H9 (cell line): ENCODE measurements at regions not wholly inside any gene's neighbourhood (a gene's known extent, or its start where the extent isn't known, plus 50 kb on each side); places are given as distances from the start of the nearest gene placed in this dataset.
"Not testable (repeated sequence)": the region's sequence is repeated elsewhere in the genome, so short reads cannot be mapped to it uniquely, and the experiment has no call there.

ENCODE experiments used
- DNase-seq: peaks from one replicate; pipeline ENCODE4 v3.0.0-alpha.2; 2017
- H2AFZ ChIP-seq: one replicate; pipeline ENCODE4 v1.6.1; 2013; ENCODE audit warnings: mild to moderate bottlenecking, low read length, control low read depth, moderate library complexity
- H2AK5ac ChIP-seq: 2 replicates; pipeline ENCODE4 v1.6.1; 2013; ENCODE audit warnings: low read length, control low read depth, mixed read lengths; ENCODE audit not compliant: insufficient read length
- H2BK120ac ChIP-seq: one replicate; pipeline ENCODE4 v1.6.1; 2013; ENCODE audit warnings: low read depth, mild to moderate bottlenecking, low read length, control low read depth, inconsistent platforms; ENCODE audit not compliant: poor library complexity, severe bottlenecking
- H2BK12ac ChIP-seq: 2 replicates; pipeline ENCODE4 v1.6.1; 2013; ENCODE audit warnings: low read length, control low read depth, mixed read lengths, low read depth; ENCODE audit not compliant: insufficient read length
- H2BK15ac ChIP-seq: 2 replicates; pipeline ENCODE4 v1.6.1; 2013; ENCODE audit warnings: low read depth, low read length, control low read depth
- H2BK20ac ChIP-seq: one replicate; pipeline ENCODE4 v1.6.1; 2013; ENCODE audit warnings: low read depth, mild to moderate bottlenecking, low read length, control low read depth, inconsistent platforms; ENCODE audit not compliant: poor library complexity, severe bottlenecking
- H2BK5ac ChIP-seq: 2 replicates; pipeline ENCODE4 v1.6.1; 2013; ENCODE audit warnings: low read length, control low read depth, mixed read lengths; ENCODE audit not compliant: insufficient read length
- H3K14ac ChIP-seq: 2 replicates; pipeline ENCODE4 v1.6.1; 2013; ENCODE audit warnings: low read length, control low read depth; ENCODE audit not compliant: insufficient read depth
- H3K18ac ChIP-seq: 2 replicates; pipeline ENCODE4 v1.6.1; 2013; ENCODE audit warnings: low read depth, mild to moderate bottlenecking, mixed read lengths, low read length, control low read depth; ENCODE audit not compliant: insufficient read length
- H3K23ac ChIP-seq: 2 replicates; pipeline ENCODE4 v1.6.1; 2013; ENCODE audit warnings: low read length, control low read depth, mixed read lengths, low read depth; ENCODE audit not compliant: insufficient read length
- H3K23me2 ChIP-seq: 2 replicates; pipeline ENCODE4 v1.6.1; 2013; ENCODE audit warnings: low read depth, mild to moderate bottlenecking, mixed read lengths, low read length, control low read depth; ENCODE audit not compliant: insufficient read length, poor library complexity, severe bottlenecking
- H3K27ac ChIP-seq: 2 replicates; pipeline ENCODE4 v1.5.1; 2013; ENCODE audit warnings: low read length, control low read depth, mixed read lengths, low read depth; ENCODE audit not compliant: insufficient read length
- H3K27me3 ChIP-seq: 2 replicates; pipeline ENCODE4 v1.6.1; 2013; ENCODE audit warnings: low read length, control low read depth, inconsistent platforms; ENCODE audit not compliant: insufficient read depth
- H3K4ac ChIP-seq: 2 replicates; pipeline ENCODE4 v1.6.1; 2013; ENCODE audit warnings: low read depth, mild to moderate bottlenecking, control low read depth, inconsistent platforms, low read length, moderate library complexity
- H3K4me1 ChIP-seq: 2 replicates; pipeline ENCODE4 v1.6.1; 2013; ENCODE audit warnings: low read length, control low read depth, inconsistent platforms; ENCODE audit not compliant: insufficient read depth
- H3K4me2 ChIP-seq: 2 replicates; pipeline ENCODE4 v1.6.1; 2013; ENCODE audit warnings: low read length, control low read depth, mixed read lengths; ENCODE audit not compliant: insufficient read length, insufficient read depth
- H3K56ac ChIP-seq: 2 replicates; pipeline ENCODE4 v1.6.1; 2013; ENCODE audit warnings: low read depth, mild to moderate bottlenecking, mixed read lengths, low read length, control low read depth; ENCODE audit not compliant: insufficient read length
- H3K79me1 ChIP-seq: 2 replicates; pipeline ENCODE4 v1.6.1; 2013; ENCODE audit warnings: low read depth, mild to moderate bottlenecking, moderate library complexity, low read length, control low read depth, inconsistent platforms; ENCODE audit not compliant: insufficient read depth, poor library complexity, severe bottlenecking
- H3K79me2 ChIP-seq: 2 replicates; pipeline ENCODE4 v1.6.1; 2013; ENCODE audit warnings: low read length, control low read depth, inconsistent platforms; ENCODE audit not compliant: insufficient read depth
- H3K9ac ChIP-seq: 2 replicates; pipeline ENCODE4 v1.6.1; 2013; ENCODE audit warnings: low read length, control low read depth, mixed read lengths; ENCODE audit not compliant: insufficient read length; ENCODE audit errors: extremely low read depth
- H3K9me3 ChIP-seq: one replicate; pipeline ENCODE4 v1.6.1; 2013; ENCODE audit warnings: low read depth, low read length, inconsistent platforms; ENCODE audit not compliant: control insufficient read depth
- H3T11ph ChIP-seq: one replicate; pipeline ENCODE4 v1.6.1; 2013; ENCODE audit warnings: mild to moderate bottlenecking, low read length, control low read depth, inconsistent platforms
- H4K20me1 ChIP-seq: one replicate; pipeline ENCODE4 v1.6.1; 2013; ENCODE audit not compliant: control insufficient read depth, insufficient read length, insufficient read depth
- H4K5ac ChIP-seq: 2 replicates; pipeline ENCODE4 v1.6.1; 2013; ENCODE audit warnings: low read depth, mild to moderate bottlenecking, mixed read lengths, low read length, control low read depth; ENCODE audit not compliant: insufficient read length
- H4K8ac ChIP-seq: replicated peaks from 2 replicates; pipeline ENCODE4 v1.6.1; 2013; ENCODE audit warnings: low read length, control low read depth, mixed read lengths, low read depth; ENCODE audit not compliant: insufficient read length
- H4K91ac ChIP-seq: 2 replicates; pipeline ENCODE4 v1.6.1; 2013; ENCODE audit warnings: low read depth, mild to moderate bottlenecking, moderate library complexity, mixed read lengths, low read length, control low read depth; ENCODE audit not compliant: insufficient read length
- H3K27ac Mint-ChIP-seq, 3 experiments: 2 replicates in 2 of 3; 3 replicates in 1 of 3; pipeline ENCODE4 v1.8.0; 2020 to 2021; ENCODE audit warnings: mixed read lengths in 3 of 3, mild to moderate bottlenecking in 1 of 3, moderate library complexity in 1 of 3
- H3K27me3 Mint-ChIP-seq: 2 replicates; pipeline ENCODE4 v1.8.0; 2021; ENCODE audit warnings: low read depth, mild to moderate bottlenecking, moderate library complexity, mixed read lengths
- H3K36me3 Mint-ChIP-seq, 3 experiments: 2 replicates in 2 of 3; 3 replicates in 1 of 3; pipeline ENCODE4 v1.8.0; 2020 to 2021; ENCODE audit warnings: low read depth in 3 of 3, mixed read lengths in 3 of 3; ENCODE audit not compliant: insufficient read depth in 1 of 3
- H3K4me1 Mint-ChIP-seq, 2 experiments: 2 replicates each; pipeline ENCODE4 v1.8.0; 2020; ENCODE audit warnings: mixed read lengths in 2 of 2
- H3K4me3 Mint-ChIP-seq, 2 experiments: 2 replicates in 1 of 2; 3 replicates in 1 of 2; pipeline ENCODE4 v1.8.0; 2020 to 2021; ENCODE audit warnings: mild to moderate bottlenecking in 2 of 2, mixed read lengths in 2 of 2, moderate library complexity in 1 of 2
- H3K9me3 Mint-ChIP-seq, 2 experiments: 2 replicates in 1 of 2; 3 replicates in 1 of 2; pipeline ENCODE4 v1.8.0; 2020; ENCODE audit warnings: mild to moderate bottlenecking in 2 of 2, mixed read lengths in 2 of 2, moderate library complexity in 1 of 2
- WGBS: extraction: QIAGEN DNeasy Blood & Tissue Kit; methylation state at CpG from one replicate; pipeline ENCODE4 v1.1.7; 2013; ENCODE audit warnings: missing lambda C conversion rate, low lambda C conversion rate, mixed read lengths; ENCODE audit not compliant: insufficient read length; ENCODE audit errors: extremely low coverage; 5-methylcytosine and 5-hydroxymethylcytosine counted together

DNA sequence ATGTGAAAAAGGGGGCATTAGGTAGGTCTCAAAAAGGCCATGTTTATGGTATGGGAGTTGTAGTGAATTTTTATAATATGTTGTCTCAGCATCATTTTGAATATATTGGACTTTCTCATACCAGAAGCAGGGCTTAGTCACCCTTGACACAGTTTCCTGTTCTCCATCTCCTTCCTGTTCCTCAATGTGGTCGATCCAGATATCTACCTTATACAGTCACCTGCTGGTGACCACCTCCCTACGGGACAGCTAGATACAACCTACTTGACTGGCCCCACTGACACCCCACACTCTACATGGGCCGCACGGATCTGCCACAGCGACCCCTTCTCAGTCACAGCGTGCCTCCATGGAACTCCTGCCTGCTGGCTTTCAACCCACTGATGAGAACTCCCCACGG, 193.5 kb upstream of the ATP6AP2 start:
- not testable (repeated sequence) for H3K27ac Mint-ChIP-seq, H3K27me3 Mint-ChIP-seq, H2BK120ac ChIP-seq, H3K23me2 ChIP-seq, H3T11ph ChIP-seq, H3K9ac ChIP-seq, H3K79me1 ChIP-seq, H3K4ac ChIP-seq, H3K27ac ChIP-seq, H2BK5ac ChIP-seq, H3K36me3 Mint-ChIP-seq, H3K9me3 ChIP-seq, H3K18ac ChIP-seq, H3K4me2 ChIP-seq, H3K79me2 ChIP-seq, H2BK15ac ChIP-seq, H3K27me3 ChIP-seq, H3K14ac ChIP-seq, H4K91ac ChIP-seq, H3K4me1 ChIP-seq, H3K23ac ChIP-seq, H2AFZ ChIP-seq, DNase-seq, H4K8ac ChIP-seq, H2AK5ac ChIP-seq, H4K5ac ChIP-seq, H3K4me3 Mint-ChIP-seq, H3K4me1 Mint-ChIP-seq, H2BK12ac ChIP-seq, H3K56ac ChIP-seq, H4K20me1 ChIP-seq, H2BK20ac ChIP-seq
- WGBS: no CpG with 5 or more reads among the region's 7 CpGs
- peaks cover 59 to 63% of the 10 kb centered on the region in 2 experiments for H3K9me3 Mint-ChIP-seq
